WTC11 (cell line): ENCODE measurements at regions not wholly inside any gene's neighbourhood (a gene's known extent, or its start where the extent isn't known, plus 50 kb on each side); places are given as distances from the start of the nearest gene placed in this dataset.
A peak's percentile ranks its signal among the peaks of the same experiment; 100 is the strongest.
"Not testable (repeated sequence)": the region's sequence is repeated elsewhere in the genome, so short reads cannot be mapped to it uniquely, and the experiment has no call there.

Source experiments
- ATAC-seq: fragments of 200-7000 bp; cut with Tn5 transposase; 2 replicates; pipeline ENCODE4 v1.10.0; 2021; ENCODE audit warnings: mild to moderate bottlenecking, moderate library complexity
- CTCF ChIA-PET: fragments of 300-600 bp; sonication (Branson Sonifier 250); formaldehyde crosslinking; loops from one replicate; lab custom pipeline; 2021; ENCODE audit warnings: antibody characterized with exemption; lab: Charles Lee
- POLR2A ChIA-PET: fragments of 350-600 bp; sonication (Branson Sonifier 250); formaldehyde crosslinking; loops from one replicate; lab custom pipeline; 2021; ENCODE audit warnings: antibody characterized with exemption; lab: Charles Lee
- DNase-seq: peaks from one replicate; pipeline ENCODE4 v3.0.0; 2021; ENCODE audit warnings: low spot score
- H3K27ac Mint-ChIP-seq: 2 replicates; pipeline ENCODE4 v1.8.0; 2021; ENCODE audit warnings: mixed read lengths
- H3K27me3 Mint-ChIP-seq: 2 replicates; pipeline ENCODE4 v1.8.0; 2021; ENCODE audit warnings: low read depth, mild to moderate bottlenecking, moderate library complexity, mixed read lengths
- H3K36me3 Mint-ChIP-seq: 2 replicates; pipeline ENCODE4 v1.8.0; 2021; ENCODE audit warnings: mixed read lengths
- H3K4me1 Mint-ChIP-seq: 2 replicates; pipeline ENCODE4 v1.8.0; 2022; ENCODE audit warnings: mixed read lengths
- H3K4me3 Mint-ChIP-seq: 2 replicates; pipeline ENCODE4 v1.8.0; 2021; ENCODE audit warnings: mild to moderate bottlenecking, moderate library complexity, mixed read lengths
- H3K9me3 Mint-ChIP-seq: 2 replicates; pipeline ENCODE4 v1.8.0; 2021; ENCODE audit warnings: mixed read lengths
- FOXJ3 ChIP-seq: sonication (generic); formaldehyde crosslinking; IDR thresholded peaks from 2 replicates; pipeline ENCODE4 v1.9.0; 2021; ENCODE audit warnings: missing genetic modification reagents, mild to moderate bottlenecking, borderline replicate concordance
- GABPB1 ChIP-seq: sonication (generic); formaldehyde crosslinking; IDR thresholded peaks from 2 replicates; pipeline ENCODE4 v1.8.1; 2023; ENCODE audit warnings: mild to moderate bottlenecking, missing genetic modification reagents
- NFE2L1 ChIP-seq: sonication (generic); formaldehyde crosslinking; IDR thresholded peaks from 2 replicates; pipeline ENCODE4 v1.8.1; 2023; ENCODE audit warnings: missing genetic modification reagents
- NR1H2 ChIP-seq: sonication (generic); formaldehyde crosslinking; IDR thresholded peaks from 2 replicates; pipeline ENCODE4 v1.9.0; 2021; ENCODE audit warnings: mild to moderate bottlenecking, moderate library complexity, missing genetic modification reagents
- NR3C1 ChIP-seq: sonication (generic); formaldehyde crosslinking; conservative IDR thresholded peaks from 2 replicates; pipeline ENCODE4 v1.8.1; 2023; ENCODE audit warnings: low read depth, mild to moderate bottlenecking, missing genetic modification reagents
- PRRX2 ChIP-seq: fragments of 250-450 bp; sonication (Bioruptor Pico); IDR thresholded peaks from 2 replicates; pipeline ENCODE4 v1.8.0; 2021; ENCODE audit warnings: mild to moderate bottlenecking
- SMAD3 ChIP-seq: sonication (generic); formaldehyde crosslinking; IDR thresholded peaks from 2 replicates; pipeline ENCODE4 v1.8.0; 2022; ENCODE audit warnings: missing genetic modification reagents, mild to moderate bottlenecking, borderline replicate concordance
- SP1 ChIP-seq: sonication (generic); formaldehyde crosslinking; conservative IDR thresholded peaks from 2 replicates; pipeline ENCODE4 v1.8.1; 2022; ENCODE audit warnings: missing genetic modification reagents
- ZNF396 ChIP-seq: fragments of 250-450 bp; sonication (Bioruptor Pico); IDR thresholded peaks from 2 replicates; pipeline ENCODE4 v1.8.0; 2021; ENCODE audit warnings: mild to moderate bottlenecking, moderate library complexity, borderline replicate concordance
- TF ChIP-seq, protein P1 (sequence below): sonication (generic); formaldehyde crosslinking; IDR thresholded peaks from 2 replicates; pipeline ENCODE4 v1.8.1; 2022; ENCODE audit warnings: low read depth, mild to moderate bottlenecking, moderate library complexity, missing genetic modification reagents, borderline replicate concordance
- TF ChIP-seq, protein P2 (sequence below): sonication (generic); formaldehyde crosslinking; IDR thresholded peaks from 2 replicates; pipeline ENCODE4 v1.8.0; 2022; ENCODE audit warnings: missing genetic modification reagents
- TF ChIP-seq, protein P3 (sequence below): fragments of 250-450 bp; sonication (Bioruptor Pico); IDR thresholded peaks from 2 replicates; pipeline ENCODE4 v1.8.0; 2021; ENCODE audit warnings: mild to moderate bottlenecking

DNA sequence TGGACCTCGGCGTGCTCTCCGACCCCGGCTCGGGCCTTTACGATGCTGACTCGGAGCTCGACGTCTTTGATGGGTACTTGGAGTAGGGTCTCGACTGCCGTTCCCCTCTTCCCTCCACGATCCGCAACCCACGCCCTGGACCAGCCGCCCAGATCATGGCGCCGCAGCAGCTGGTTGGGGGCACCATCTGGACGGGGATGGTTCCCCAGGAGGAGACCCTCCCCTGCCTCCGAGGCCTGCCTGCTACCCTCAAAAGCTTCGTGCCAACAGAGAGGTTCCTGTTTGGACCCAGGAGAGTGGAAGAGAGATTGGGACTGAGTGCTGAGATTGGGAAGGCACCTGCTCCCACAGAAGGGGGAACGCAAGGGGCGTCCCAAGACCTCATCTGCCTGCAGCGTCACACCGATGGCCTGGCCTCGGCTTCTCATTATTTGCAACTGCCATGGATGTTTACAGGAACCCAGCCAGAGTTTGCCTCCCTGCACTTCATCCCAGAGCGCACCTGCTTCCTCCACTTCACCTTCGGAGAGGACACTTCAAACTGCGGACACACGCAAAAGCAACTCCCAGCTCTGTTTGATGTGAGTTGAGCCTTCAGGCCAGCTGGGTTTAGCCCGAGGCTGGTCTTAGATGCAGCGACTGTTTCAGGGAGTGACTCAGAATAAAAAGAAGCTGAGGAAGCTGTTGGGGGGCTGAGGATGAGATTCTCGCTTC, 58.9 kb downstream of the GOLGA6L7 start:
- Mint-ChIP-seq H3K4me3 (peak overlapping the region; percentile 12; the same call in 1 of the 2 replicates), H3K27me3 (peaks cover 14% of the 10 kb centered on the region)
- H3K36me3 Mint-ChIP-seq, CTCF ChIA-PET, POLR2A ChIA-PET, H3K9me3 Mint-ChIP-seq, DNase-seq, ATAC-seq, H3K27ac Mint-ChIP-seq, H3K4me1 Mint-ChIP-seq: not testable (repeated sequence)

DNA sequence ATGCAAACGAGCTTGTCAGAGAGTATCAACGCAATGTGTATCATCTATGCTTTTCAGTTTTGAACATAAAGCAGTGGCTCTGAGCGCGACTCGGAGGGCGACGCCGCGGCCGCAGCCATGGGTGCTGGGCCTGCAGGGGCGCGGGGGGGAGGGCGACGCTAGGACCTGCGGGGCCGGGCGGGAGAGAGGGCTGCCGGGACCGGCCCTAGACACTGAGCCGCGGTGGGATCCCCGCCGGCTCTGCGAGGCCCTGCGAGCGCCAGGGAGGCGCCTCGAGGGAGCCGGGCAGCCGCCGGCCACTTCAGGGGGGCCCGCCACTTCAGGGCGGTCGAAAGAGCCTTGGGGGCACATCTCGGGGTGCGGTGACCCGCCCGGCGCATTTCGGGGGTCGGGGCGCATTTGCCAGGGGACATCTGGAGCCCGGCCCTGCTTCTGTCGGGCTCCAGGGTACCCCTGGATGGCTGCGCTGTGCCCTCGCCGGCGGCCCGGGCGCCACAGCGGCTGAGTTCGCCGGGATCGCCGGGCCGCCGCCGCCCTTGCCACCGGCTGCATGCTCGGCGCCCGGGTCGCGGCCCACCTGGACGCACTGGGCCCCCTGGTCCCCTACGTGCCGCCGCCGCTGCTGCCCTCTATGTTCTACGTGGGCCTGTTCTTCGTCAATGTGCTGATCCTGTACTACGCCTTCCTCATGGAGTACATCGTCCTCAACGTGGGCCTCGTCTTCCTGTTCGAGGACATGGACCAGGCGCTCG, 59.6 kb downstream of the GOLGA6L7 start:
- Mint-ChIP-seq H3K4me3 (0 out of 2 replicates have a peak overlapping the region, but pooled peaks have one; percentile 14), H3K27me3 (peaks cover 14% of the 10 kb centered on the region)
- DNase-seq, H3K4me1 Mint-ChIP-seq, CTCF ChIA-PET, H3K27ac Mint-ChIP-seq, H3K36me3 Mint-ChIP-seq, H3K9me3 Mint-ChIP-seq, POLR2A ChIA-PET: not testable (repeated sequence)
- peak; percentile 76 for ATAC-seq

DNA sequence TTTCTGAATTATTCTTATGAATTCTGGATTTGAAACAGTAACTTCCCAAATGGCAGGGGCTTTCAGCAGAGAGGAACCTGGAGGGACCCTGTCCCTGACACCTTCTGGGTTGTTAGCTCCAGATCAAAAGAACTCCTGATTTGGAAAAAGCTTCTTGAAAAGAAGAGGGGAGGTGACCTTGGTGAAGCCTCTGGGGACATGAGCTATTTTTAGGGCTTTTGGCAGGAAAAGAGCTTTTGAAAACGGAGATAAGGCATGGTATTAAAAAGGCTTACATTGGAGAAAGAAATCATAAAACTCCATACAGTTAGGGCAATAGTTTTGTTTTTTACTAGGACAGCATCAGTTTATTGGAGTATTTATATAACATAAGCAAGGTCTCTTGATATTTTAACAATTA, 60.3 kb downstream of the GOLGA6L7 start:
- H3K27me3 Mint-ChIP-seq, result peaks cover 14% of the 10 kb centered on the region
- ATAC-seq, DNase-seq, H3K9me3 Mint-ChIP-seq, CTCF ChIA-PET, H3K4me1 Mint-ChIP-seq, H3K4me3 Mint-ChIP-seq, POLR2A ChIA-PET, H3K36me3 Mint-ChIP-seq, H3K27ac Mint-ChIP-seq: not testable (repeated sequence)

DNA sequence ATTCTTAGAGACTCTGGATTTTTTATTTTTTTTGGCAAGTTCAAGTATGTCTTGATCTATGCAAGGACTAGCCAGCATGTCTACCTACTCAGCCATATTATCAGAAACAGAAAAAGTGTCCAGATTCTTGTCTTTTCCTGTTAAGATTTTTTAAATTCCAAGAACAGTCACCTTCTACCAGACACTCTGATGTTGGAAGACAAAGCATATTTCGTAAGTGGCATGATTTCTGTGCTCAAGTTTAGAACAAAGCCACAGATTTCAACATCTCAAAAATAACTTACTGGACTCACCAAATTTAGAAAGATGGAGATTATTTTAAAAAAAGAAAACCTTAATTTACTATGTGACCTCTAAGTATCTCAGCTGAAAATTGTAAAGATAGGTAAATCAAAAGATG, 61.9 kb downstream of the GOLGA6L7 start:
- no peaks in the 10 kb centered on the region for H3K36me3 Mint-ChIP-seq
- DNase-seq, result no peak
- no peaks in the 10 kb centered on the region for H3K4me1 Mint-ChIP-seq
- CTCF ChIA-PET, result no interaction called here
- peaks cover 14% of the 10 kb centered on the region for H3K27me3 Mint-ChIP-seq
- no peaks in the 10 kb centered on the region for H3K9me3 Mint-ChIP-seq
- POLR2A ChIA-PET, result no interaction called here
- TF ChIP-seq NR3C1 (CRISPR knock-in tag) (no peak), GABPB1 (CRISPR knock-in tag) (no peak)
- TF ChIP-seq, all 79 proteins: peak for 0
- Mint-ChIP-seq H3K4me3 (no peak overlapping the region), H3K27ac (no peak overlapping the region)
- no peak for ATAC-seq

DNA sequence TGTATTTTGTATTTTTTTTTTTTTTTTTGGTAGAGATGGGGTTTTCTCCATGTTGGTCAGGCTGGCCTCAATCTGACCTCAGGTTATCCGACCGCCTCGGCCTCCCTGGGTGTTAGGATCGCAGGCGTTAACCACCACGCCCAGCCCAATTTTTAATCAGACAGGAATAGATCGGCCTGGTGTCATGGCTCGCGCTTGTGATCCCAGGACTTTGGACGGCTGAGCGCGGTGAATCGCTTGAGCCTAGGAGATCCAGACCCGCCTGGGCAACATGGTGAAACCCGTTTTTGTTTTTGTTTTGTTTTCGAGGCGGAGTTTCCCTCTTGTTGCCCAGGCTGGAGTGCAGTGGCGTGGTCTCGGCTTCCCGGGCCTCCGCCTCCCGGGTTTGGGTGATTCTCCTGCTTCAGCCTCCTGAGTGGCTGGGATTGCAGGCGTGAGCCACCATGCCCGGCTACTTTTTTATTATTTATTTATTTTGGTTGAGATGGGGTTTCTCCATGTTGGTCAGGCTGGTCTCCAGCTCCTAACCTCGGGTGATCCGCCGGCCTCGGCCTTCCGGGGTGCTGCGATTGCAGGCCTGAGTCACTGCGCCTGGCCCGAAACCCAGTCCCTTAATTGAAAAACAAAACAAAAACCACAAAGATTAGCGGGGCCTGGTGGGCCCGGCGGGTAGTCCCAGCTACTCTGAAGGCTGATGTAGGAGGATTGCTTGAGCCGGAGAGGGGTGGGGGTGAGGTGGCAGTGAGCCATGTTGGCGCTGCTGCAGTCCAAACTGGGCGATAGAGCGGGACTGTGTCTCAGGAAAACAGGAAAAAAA, 63.9 kb downstream of the GOLGA6L7 start:
- H3K27me3 Mint-ChIP-seq, ATAC-seq, H3K9me3 Mint-ChIP-seq, CTCF ChIA-PET, H3K36me3 Mint-ChIP-seq, H3K4me1 Mint-ChIP-seq, H3K27ac Mint-ChIP-seq, DNase-seq, H3K4me3 Mint-ChIP-seq: not testable (repeated sequence)
- POLR2A ChIA-PET, result interaction anchor here (0.7 kb wide), 1 partner anchor 1003 kb away, joined by 5 read pairs; no protein-coding TSS in a partner anchor

DNA sequence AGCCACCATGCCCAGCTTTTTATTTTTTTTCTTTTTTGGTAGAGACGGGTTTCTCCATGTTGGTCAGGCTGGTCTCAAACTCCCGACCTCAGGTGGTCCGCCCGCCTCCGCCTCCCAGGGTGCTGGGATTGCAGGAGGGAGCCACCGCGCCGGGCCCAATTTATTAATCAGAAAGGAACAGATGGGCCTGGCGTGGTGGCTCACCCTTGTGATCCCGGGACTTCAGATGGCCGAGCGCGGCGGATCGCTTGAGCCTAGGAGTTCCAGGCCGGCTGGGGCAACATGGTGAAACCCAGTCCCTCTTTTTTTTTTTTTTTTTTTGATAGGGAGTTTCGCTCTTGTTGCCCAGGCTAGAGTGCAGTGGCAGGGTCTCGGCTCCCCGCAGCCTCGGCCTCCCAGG, 64.6 kb downstream of the GOLGA6L7 start:
- Mint-ChIP-seq H3K36me3 (no peaks in the 10 kb centered on the region), H3K9me3 (no peaks in the 10 kb centered on the region), H3K4me1 (no peaks in the 10 kb centered on the region), H3K4me3 (no peak overlapping the region), H3K27ac (no peak overlapping the region), H3K27me3 (peaks cover 6% of the 10 kb centered on the region)
- no peak for ATAC-seq
- CTCF ChIA-PET, result no interaction called here
- DNase-seq, result no peak
- POLR2A ChIA-PET, result interaction anchor here (0.7 kb wide), 1 partner anchor 1003 kb away, joined by 5 read pairs; no protein-coding TSS in a partner anchor
- TF ChIP-seq FOXJ3 (no peak), ZNF396 (CRISPR knock-in tag) (no peak), SMAD3 (CRISPR knock-in tag) (no peak), NR1H2 (CRISPR knock-in tag) (no peak), SP1 (CRISPR knock-in tag) (no peak), NFE2L1 (CRISPR knock-in tag) (no peak), PRRX2 (CRISPR knock-in tag) (no peak)
- TF ChIP-seq, protein P1, sequence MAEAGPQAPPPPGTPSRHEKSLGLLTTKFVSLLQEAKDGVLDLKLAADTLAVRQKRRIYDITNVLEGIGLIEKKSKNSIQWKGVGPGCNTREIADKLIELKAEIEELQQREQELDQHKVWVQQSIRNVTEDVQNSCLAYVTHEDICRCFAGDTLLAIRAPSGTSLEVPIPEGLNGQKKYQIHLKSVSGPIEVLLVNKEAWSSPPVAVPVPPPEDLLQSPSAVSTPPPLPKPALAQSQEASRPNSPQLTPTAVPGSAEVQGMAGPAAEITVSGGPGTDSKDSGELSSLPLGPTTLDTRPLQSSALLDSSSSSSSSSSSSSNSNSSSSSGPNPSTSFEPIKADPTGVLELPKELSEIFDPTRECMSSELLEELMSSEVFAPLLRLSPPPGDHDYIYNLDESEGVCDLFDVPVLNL (CRISPR knock-in tag), result no peak
- TF ChIP-seq, protein P2, sequence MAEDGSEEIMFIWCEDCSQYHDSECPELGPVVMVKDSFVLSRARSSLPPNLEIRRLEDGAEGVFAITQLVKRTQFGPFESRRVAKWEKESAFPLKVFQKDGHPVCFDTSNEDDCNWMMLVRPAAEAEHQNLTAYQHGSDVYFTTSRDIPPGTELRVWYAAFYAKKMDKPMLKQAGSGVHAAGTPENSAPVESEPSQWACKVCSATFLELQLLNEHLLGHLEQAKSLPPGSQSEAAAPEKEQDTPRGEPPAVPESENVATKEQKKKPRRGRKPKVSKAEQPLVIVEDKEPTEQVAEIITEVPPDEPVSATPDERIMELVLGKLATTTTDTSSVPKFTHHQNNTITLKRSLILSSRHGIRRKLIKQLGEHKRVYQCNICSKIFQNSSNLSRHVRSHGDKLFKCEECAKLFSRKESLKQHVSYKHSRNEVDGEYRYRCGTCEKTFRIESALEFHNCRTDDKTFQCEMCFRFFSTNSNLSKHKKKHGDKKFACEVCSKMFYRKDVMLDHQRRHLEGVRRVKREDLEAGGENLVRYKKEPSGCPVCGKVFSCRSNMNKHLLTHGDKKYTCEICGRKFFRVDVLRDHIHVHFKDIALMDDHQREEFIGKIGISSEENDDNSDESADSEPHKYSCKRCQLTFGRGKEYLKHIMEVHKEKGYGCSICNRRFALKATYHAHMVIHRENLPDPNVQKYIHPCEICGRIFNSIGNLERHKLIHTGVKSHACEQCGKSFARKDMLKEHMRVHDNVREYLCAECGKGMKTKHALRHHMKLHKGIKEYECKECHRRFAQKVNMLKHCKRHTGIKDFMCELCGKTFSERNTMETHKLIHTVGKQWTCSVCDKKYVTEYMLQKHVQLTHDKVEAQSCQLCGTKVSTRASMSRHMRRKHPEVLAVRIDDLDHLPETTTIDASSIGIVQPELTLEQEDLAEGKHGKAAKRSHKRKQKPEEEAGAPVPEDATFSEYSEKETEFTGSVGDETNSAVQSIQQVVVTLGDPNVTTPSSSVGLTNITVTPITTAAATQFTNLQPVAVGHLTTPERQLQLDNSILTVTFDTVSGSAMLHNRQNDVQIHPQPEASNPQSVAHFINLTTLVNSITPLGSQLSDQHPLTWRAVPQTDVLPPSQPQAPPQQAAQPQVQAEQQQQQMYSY, result no peak
- TF ChIP-seq, protein P3, sequence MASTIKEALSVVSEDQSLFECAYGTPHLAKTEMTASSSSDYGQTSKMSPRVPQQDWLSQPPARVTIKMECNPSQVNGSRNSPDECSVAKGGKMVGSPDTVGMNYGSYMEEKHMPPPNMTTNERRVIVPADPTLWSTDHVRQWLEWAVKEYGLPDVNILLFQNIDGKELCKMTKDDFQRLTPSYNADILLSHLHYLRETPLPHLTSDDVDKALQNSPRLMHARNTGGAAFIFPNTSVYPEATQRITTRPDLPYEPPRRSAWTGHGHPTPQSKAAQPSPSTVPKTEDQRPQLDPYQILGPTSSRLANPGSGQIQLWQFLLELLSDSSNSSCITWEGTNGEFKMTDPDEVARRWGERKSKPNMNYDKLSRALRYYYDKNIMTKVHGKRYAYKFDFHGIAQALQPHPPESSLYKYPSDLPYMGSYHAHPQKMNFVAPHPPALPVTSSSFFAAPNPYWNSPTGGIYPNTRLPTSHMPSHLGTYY (CRISPR knock-in tag), result no peak
